NB4 (cell line): ENCODE measurements at regions not wholly inside any gene's neighbourhood (a gene's known extent, or its start where the extent isn't known, plus 50 kb on each side); places are given as distances from the start of the nearest gene placed in this dataset.

ENCODE experiments used
- DNase-seq: peaks from one replicate; pipeline ENCODE4 v3.0.0; 2010; ENCODE audit warnings: low read depth
- H3K4me3 ChIP-seq: one replicate; pipeline ENCODE4 v1.5.1; 2011; ENCODE audit warnings: mild to moderate bottlenecking, low read depth, low read length, moderate library complexity
- CTCF ChIP-seq: IDR thresholded peaks from one replicate; pipeline ENCODE4 v1.5.1; 2012; ENCODE audit warnings: low read depth, low read length
- MAX ChIP-seq: IDR thresholded peaks from 2 replicates; pipeline ENCODE4 v1.6.1; 2011; ENCODE audit warnings: low read depth, low read length
- MYC ChIP-seq: IDR thresholded peaks from 2 replicates; pipeline ENCODE4 v1.6.1; 2011; ENCODE audit warnings: low read depth, low read length
- POLR2A ChIP-seq: IDR thresholded peaks from 2 replicates; pipeline ENCODE4 v1.6.1; 2011; ENCODE audit warnings: mild to moderate bottlenecking; ENCODE audit not compliant: insufficient read length; ENCODE audit errors: extremely low read depth

GRCh38 chr1:189429610-189430009 lies 1048.1 kb downstream of the BRINP3 start:
- no peak overlapping the region for H3K4me3 ChIP-seq
- TF ChIP-seq MYC: no peak
- TF ChIP-seq CTCF: peak; percentile 68
- no peak for TF ChIP-seq POLR2A
- peak; percentile 30; the same call in 1 of the 2 replicates for TF ChIP-seq MAX
- DNase-seq: peak; percentile 65

GRCh38 chr1:189431447-189431846 lies 1046.2 kb downstream of the BRINP3 start:
- H3K4me3 ChIP-seq: no peak overlapping the region
- no peak for TF ChIP-seq MAX
- TF ChIP-seq CTCF: no peak
- no peak for TF ChIP-seq MYC
- no peak for TF ChIP-seq POLR2A
- peak; percentile 31 for DNase-seq

- DNase-seq: no peak
- TF ChIP-seq POLR2A (no peak), CTCF (no peak), MAX (no peak), MYC (no peak)
- H3K4me3 ChIP-seq: no peak overlapping the region
Observed at GRCh38 chr1:189432753-189433152, 1044.9 kb downstream of the BRINP3 start.

GRCh38 chr1:189434461-189434860 lies 1043.2 kb downstream of the BRINP3 start:
- TF ChIP-seq CTCF (no peak), MYC (no peak), POLR2A (no peak), MAX (no peak)
- H3K4me3 ChIP-seq: no peak overlapping the region
- no peak for DNase-seq

- DNase-seq: no peak
- TF ChIP-seq MYC (no peak), MAX (no peak), POLR2A (no peak), CTCF (no peak)
- H3K4me3 ChIP-seq: no peak overlapping the region
Observed at GRCh38 chr1:189435398-189435797, 1042.3 kb downstream of the BRINP3 start.

- no peak for DNase-seq
- TF ChIP-seq MYC (no peak), POLR2A (no peak), CTCF (no peak), MAX (no peak)
- no peak overlapping the region for H3K4me3 ChIP-seq
Observed at GRCh38 chr1:189438808-189439207, 1038.9 kb downstream of the BRINP3 start.
